A172 (cell line): ENCODE measurements at regions not wholly inside any gene's neighbourhood (a gene's known extent, or its start where the extent isn't known, plus 50 kb on each side); places are given as distances from the start of the nearest gene placed in this dataset.
"Not testable (repeated sequence)": the region's sequence is repeated elsewhere in the genome, so short reads cannot be mapped to it uniquely, and the experiment has no call there.

Experiments used
- DNase-seq: peaks from one replicate; pipeline ENCODE4 v3.0.0-alpha.2; 2015; ENCODE audit warnings: low spot score

- no peak for DNase-seq
Measured at GRCh38 chr17:5898406-5898805, 171.8 kb upstream of the WSCD1 start.

- no peak for DNase-seq
Measured at GRCh38 chr17:5899496-5900195, 170.5 kb upstream of the WSCD1 start.

- no peak for DNase-seq
Measured at GRCh38 chr17:5901731-5902130, 168.4 kb upstream of the WSCD1 start.

GRCh38 chr17:5902181-5903140 lies 167.7 kb upstream of the WSCD1 start:
- no peak for DNase-seq

- no peak for DNase-seq
Measured at GRCh38 chr17:5911919-5912318, 158.3 kb upstream of the WSCD1 start.

GRCh38 chr17:5913032-5913531 lies 157.1 kb upstream of the WSCD1 start:
- DNase-seq = no peak

GRCh38 chr17:5913641-5914040 lies 156.5 kb upstream of the WSCD1 start:
- DNase-seq = no peak

GRCh38 chr17:5915337-5915736 lies 154.8 kb upstream of the WSCD1 start:
- peak; percentile 8 for DNase-seq

GRCh38 chr17:5919089-5919488 lies 151.1 kb upstream of the WSCD1 start:
- DNase-seq = no peak

GRCh38 chr17:5921512-5922282 lies 148.5 kb upstream of the WSCD1 start:
- DNase-seq = peak; percentile 91

- DNase-seq = no peak
Measured at GRCh38 chr17:5922476-5922875, 147.7 kb upstream of the WSCD1 start.

GRCh38 chr17:5929721-5930120 lies 140.5 kb upstream of the WSCD1 start:
- no peak for DNase-seq

GRCh38 chr17:5930555-5930954 lies 139.6 kb upstream of the WSCD1 start:
- not testable (repeated sequence) for DNase-seq

GRCh38 chr17:5931616-5932015 lies 138.6 kb upstream of the WSCD1 start:
- peak; percentile 41 for DNase-seq

GRCh38 chr17:5933430-5933829 lies 136.7 kb upstream of the WSCD1 start:
- DNase-seq = no peak

- no peak for DNase-seq
Measured at GRCh38 chr17:5941258-5941657, 128.9 kb upstream of the WSCD1 start.

- no peak for DNase-seq
Measured at GRCh38 chr17:5942687-5943086, 127.5 kb upstream of the WSCD1 start.

GRCh38 chr17:5943232-5943631 lies 126.9 kb upstream of the WSCD1 start:
- no peak for DNase-seq

- no peak for DNase-seq
Measured at GRCh38 chr17:5943982-5944381, 126.2 kb upstream of the WSCD1 start.

GRCh38 chr17:5947701-5948180 lies 122.4 kb upstream of the WSCD1 start:
- no peak for DNase-seq

- no peak for DNase-seq
Measured at GRCh38 chr17:5948811-5949210, 121.4 kb upstream of the WSCD1 start.

GRCh38 chr17:5950878-5951277 lies 119.3 kb upstream of the WSCD1 start:
- no peak for DNase-seq
